Activated T-helper 17 cell treated with anti-CD3 and anti-CD28 coated beads, Interleukin-2, amount 50 U/mL, for 72 hours (primary cell): ENCODE measurements at regions not wholly inside any gene's neighbourhood (a gene's known extent, or its start where the extent isn't known, plus 50 kb on each side); places are given as distances from the start of the nearest gene placed in this dataset.
"Not testable (repeated sequence)": the region's sequence is repeated elsewhere in the genome, so short reads cannot be mapped to it uniquely, and the experiment has no call there.

Experiments
- ATAC-seq: fragments of 150-1000 bp; cut with Tn5 transposase; replicated peaks from 2 replicates; pipeline ENCODE4 v1.10.0; 2021; ENCODE audit warnings: mild to moderate bottlenecking, moderate library complexity
- H3K27ac Mint-ChIP-seq: one replicate; pipeline ENCODE4 v1.8.0; 2022; ENCODE audit warnings: mixed read lengths
- H3K27me3 Mint-ChIP-seq: one replicate; pipeline ENCODE4 v1.8.0; 2022; ENCODE audit warnings: mixed read lengths
- H3K36me3 Mint-ChIP-seq: one replicate; pipeline ENCODE4 v1.8.0; 2022; ENCODE audit warnings: low read depth, mild to moderate bottlenecking, mixed read lengths
- H3K4me1 Mint-ChIP-seq: one replicate; pipeline ENCODE4 v1.8.0; 2022; ENCODE audit warnings: mixed read lengths
- H3K4me3 Mint-ChIP-seq: one replicate; pipeline ENCODE4 v1.8.0; 2022; ENCODE audit warnings: mild to moderate bottlenecking, mixed read lengths
- H3K9me3 Mint-ChIP-seq: one replicate; pipeline ENCODE4 v1.8.0; 2022; ENCODE audit warnings: mixed read lengths

DNA sequence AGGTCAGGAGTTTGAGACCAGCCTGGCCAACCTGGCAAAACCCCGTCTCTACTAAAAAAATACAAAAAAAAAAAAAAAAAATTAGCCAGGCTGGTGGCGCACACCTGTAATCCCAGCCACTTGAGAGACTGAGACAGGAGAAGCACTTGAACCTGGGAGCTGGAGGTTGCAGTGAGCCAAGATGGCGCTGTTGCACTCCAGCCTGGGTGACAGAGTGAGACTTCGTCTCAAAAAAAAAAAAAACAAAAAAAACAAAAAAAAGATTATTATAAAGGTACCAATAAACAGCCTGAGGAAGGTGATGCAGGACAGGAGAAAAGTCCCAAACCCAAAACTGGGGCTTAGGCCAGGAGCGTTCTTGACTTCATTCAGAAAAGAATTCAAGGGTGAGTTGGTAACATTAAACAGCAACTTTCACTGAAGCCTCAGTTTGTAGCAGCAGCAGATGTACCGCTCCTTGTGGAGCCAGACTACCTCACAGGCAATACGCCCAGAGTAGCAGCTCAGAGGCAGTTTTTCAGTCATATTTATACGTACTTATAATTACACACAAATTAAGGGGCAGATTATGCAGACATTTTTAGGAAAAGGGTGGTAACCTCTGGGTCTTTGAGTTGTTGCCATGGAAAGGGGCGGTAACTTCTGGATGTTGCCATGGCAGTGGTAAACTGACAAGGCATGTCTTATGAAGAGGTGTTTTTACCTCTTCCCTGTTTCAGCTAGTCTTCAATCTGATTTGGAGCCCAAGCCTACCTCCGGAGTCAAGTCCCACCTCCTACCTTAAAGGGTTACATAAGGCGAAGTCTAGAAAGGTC is 1596.6 kb upstream of the CELF4 start:
- Mint-ChIP-seq H3K36me3 (no peaks in the 10 kb centered on the region), H3K27ac (no peak overlapping the region), H3K27me3 (no peaks in the 10 kb centered on the region), H3K4me3 (no peak overlapping the region), H3K9me3 (peaks cover 16% of the 10 kb centered on the region), H3K4me1 (no peaks in the 10 kb centered on the region)
- ATAC-seq: no peak

DNA sequence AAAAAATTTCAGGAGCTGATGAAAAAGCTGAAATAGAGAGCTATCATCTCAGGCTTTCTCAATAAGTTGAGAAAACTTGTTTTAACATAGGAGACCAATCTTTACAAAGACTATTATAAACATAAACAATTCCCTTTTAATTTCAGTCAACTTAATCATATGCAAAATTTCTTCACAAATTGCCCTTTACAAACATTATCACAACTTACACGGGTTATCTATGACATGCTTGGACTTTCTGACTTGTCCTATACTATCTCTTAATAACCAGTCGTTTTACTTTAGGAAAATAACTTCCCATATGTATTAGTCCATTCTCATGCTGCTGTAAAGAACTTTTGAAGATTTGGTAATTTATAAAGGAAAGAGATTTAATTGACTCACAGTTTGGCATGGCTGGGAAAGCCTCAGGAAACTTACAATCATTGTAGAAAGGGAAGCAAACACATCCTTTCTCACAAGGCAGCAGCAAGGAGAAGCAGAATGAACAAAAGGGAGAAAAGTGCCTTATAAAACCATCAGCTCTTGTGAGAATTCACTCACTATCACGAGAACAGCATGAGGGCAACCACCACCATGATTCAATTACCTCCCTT is 1583.7 kb upstream of the CELF4 start:
- Mint-ChIP-seq H3K36me3 (no peaks in the 10 kb centered on the region), H3K9me3 (peaks cover 17% of the 10 kb centered on the region), H3K27me3 (no peaks in the 10 kb centered on the region), H3K4me1 (no peaks in the 10 kb centered on the region), H3K4me3 (no peak overlapping the region), H3K27ac (no peak overlapping the region)
- ATAC-seq: no peak

DNA sequence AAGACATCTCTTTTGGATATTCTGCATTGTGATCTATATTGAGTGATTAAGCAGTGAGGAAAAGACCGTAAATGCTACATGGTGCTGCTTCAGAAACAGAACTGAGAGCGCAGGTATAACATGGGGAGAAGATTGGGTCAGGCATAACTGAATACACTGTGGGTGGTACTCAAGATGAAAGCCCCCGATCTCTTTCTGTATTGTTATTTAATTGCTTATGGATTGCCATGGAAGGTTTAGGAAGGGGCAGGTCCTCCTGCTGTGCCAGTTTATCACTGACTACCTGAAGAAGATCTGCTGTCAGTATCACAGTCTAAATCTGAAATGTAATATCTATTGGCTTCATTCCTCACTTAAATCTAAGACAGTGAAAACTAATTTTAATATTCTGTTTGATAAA is 1568.7 kb upstream of the CELF4 start:
- H3K9me3 Mint-ChIP-seq: peaks cover 22% of the 10 kb centered on the region
- ATAC-seq: no peak
- no peaks in the 10 kb centered on the region for H3K4me1 Mint-ChIP-seq
- no peaks in the 10 kb centered on the region for H3K27me3 Mint-ChIP-seq
- no peak overlapping the region for H3K4me3 Mint-ChIP-seq
- no peaks in the 10 kb centered on the region for H3K36me3 Mint-ChIP-seq
- H3K27ac Mint-ChIP-seq: no peak overlapping the region

DNA sequence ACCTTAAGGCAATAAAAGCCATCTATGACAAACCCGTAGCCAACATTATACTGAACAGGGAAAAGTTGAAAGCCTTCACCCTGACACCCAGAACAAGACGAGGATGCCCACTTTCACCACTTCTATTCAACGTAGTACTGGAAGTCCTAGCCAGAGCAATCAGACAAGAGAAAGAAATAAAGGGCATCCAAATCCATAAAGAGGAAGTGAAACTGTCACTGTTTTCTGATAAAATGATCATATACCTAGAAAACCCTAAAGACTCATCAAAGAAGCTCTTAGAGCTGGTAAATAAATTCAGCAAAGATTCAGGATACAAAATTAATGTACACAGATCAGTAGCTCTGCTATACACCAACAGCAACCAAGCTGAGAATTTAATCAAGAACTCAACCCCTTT is 1561.9 kb upstream of the CELF4 start:
- not testable (repeated sequence) for ATAC-seq, H3K4me1 Mint-ChIP-seq, H3K4me3 Mint-ChIP-seq, H3K27me3 Mint-ChIP-seq, H3K36me3 Mint-ChIP-seq, H3K27ac Mint-ChIP-seq
- H3K9me3 Mint-ChIP-seq: peaks cover 29% of the 10 kb centered on the region

DNA sequence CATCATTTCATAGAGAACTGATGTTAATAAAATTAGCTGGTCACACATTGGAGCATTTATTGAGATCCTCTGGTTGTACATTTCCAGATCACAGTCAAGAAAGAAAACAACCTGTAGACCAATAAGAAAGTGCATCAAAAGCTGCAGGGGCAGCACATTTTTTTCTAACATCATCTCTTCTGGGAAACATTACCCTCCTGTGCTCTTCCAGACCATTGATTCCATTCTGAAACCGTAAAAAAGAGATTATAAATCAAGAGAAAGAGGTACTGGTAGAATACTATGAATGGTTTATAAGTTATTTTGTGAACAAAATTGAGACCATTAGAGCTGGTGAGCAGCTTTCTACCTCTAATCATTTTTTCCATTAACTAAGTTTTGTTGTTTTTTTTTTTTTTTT is 1548.2 kb upstream of the CELF4 start:
- peaks cover 12% of the 10 kb centered on the region for H3K9me3 Mint-ChIP-seq
- no peaks in the 10 kb centered on the region for H3K27me3 Mint-ChIP-seq
- no peak for ATAC-seq
- H3K27ac Mint-ChIP-seq: no peak overlapping the region
- H3K4me1 Mint-ChIP-seq: no peaks in the 10 kb centered on the region
- no peak overlapping the region for H3K4me3 Mint-ChIP-seq
- H3K36me3 Mint-ChIP-seq: no peaks in the 10 kb centered on the region

DNA sequence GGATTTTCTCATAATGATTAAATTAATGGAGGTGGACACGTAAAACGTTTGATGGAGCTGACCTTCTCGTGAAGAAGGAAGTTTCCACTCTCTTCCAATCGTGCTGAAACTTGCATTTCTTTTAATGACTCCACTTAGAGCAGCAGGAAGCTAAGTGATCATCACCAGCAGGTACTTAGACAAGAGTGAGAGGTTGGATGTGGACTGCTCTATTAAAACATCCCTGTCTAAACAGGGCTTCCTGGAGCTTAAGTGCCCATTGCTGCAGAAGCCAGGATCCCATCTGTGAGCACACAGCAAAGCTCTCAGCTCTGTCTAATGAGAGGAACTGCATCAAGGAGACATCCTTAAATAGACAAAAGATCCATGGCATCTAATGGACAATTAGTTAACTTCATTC is 1539.5 kb upstream of the CELF4 start:
- Mint-ChIP-seq H3K4me1 (no peaks in the 10 kb centered on the region), H3K27ac (no peak overlapping the region), H3K9me3 (peaks cover 16% of the 10 kb centered on the region), H3K36me3 (no peaks in the 10 kb centered on the region), H3K27me3 (no peaks in the 10 kb centered on the region), H3K4me3 (no peak overlapping the region)
- ATAC-seq: no peak

DNA sequence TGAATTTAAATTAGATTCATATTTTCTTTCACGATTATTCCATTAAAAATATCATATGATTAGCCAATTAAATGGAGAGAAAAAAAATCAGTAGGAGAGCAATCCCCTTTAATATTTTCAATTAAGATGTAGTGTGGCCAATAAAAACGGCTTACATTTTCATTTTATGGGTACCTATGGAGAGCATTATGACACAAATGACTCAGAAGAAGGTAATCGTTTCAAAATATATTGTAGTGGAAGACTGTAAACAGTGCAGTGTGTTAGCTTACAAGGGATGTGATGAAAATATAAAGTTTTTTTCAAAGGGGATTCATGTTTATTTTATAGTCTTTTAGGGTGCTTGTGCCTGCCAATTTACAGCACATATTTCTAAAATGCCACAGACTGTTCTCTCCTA is 1507.4 kb upstream of the CELF4 start:
- ATAC-seq: no peak
- Mint-ChIP-seq H3K4me1 (no peaks in the 10 kb centered on the region), H3K4me3 (no peak overlapping the region), H3K27me3 (no peaks in the 10 kb centered on the region), H3K9me3 (peaks cover 4% of the 10 kb centered on the region), H3K27ac (no peak overlapping the region), H3K36me3 (no peaks in the 10 kb centered on the region)

DNA sequence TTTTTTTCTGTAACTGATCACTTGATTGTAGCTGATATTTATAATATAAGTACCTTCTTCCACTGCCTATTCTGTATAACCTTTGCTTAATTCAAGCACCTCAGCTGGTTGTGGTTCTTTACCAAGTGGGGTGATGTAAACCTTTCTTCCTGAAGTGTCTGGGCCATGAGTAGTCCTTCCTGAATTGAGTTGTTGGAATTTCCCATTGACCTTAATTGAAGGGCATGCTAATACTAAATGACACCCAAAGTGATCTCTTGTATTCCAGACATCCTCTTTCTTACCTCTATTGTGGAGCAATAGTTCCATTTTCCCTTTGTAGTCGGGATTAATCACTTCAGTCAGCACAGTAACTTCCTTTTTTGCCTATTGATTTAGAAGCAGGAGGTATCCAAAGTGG is 1496.8 kb upstream of the CELF4 start:
- Mint-ChIP-seq H3K36me3 (no peaks in the 10 kb centered on the region), H3K4me1 (no peaks in the 10 kb centered on the region), H3K4me3 (no peak overlapping the region), H3K27me3 (no peaks in the 10 kb centered on the region), H3K27ac (no peak overlapping the region), H3K9me3 (peaks cover 16% of the 10 kb centered on the region)
- no peak for ATAC-seq

DNA sequence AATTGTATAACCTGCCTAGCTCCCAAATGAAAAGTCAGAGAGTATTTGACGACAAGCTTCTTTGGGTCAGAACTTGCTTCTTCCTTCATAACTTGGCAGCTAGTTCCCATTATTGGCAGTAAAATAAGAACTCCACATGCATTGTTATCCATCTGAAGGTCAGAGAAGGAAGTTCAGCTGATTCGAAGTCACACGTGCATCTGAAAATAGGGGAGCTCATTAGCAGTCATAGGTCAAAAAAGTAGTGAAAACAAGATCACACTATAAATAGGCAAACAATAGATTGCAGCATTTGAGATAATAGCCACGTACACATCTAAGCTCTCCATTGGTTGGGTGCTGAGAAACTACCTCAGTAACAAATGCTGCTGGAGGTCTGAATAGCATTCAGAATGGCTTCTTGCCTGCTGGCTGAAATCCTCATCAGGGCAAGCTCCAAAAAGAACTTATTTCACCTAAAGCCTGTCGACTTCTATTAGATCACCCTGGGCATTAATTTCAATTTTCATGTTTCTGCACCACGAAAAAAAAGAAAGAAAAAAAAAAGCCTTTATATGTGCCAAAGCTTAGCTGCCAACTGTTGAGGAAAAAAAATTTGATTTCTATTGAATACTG is 1492.9 kb upstream of the CELF4 start:
- no peak for ATAC-seq
- H3K36me3 Mint-ChIP-seq: no peaks in the 10 kb centered on the region
- no peaks in the 10 kb centered on the region for H3K27me3 Mint-ChIP-seq
- no peak overlapping the region for H3K4me3 Mint-ChIP-seq
- H3K27ac Mint-ChIP-seq: no peak overlapping the region
- H3K9me3 Mint-ChIP-seq: peaks cover 11% of the 10 kb centered on the region
- no peaks in the 10 kb centered on the region for H3K4me1 Mint-ChIP-seq

DNA sequence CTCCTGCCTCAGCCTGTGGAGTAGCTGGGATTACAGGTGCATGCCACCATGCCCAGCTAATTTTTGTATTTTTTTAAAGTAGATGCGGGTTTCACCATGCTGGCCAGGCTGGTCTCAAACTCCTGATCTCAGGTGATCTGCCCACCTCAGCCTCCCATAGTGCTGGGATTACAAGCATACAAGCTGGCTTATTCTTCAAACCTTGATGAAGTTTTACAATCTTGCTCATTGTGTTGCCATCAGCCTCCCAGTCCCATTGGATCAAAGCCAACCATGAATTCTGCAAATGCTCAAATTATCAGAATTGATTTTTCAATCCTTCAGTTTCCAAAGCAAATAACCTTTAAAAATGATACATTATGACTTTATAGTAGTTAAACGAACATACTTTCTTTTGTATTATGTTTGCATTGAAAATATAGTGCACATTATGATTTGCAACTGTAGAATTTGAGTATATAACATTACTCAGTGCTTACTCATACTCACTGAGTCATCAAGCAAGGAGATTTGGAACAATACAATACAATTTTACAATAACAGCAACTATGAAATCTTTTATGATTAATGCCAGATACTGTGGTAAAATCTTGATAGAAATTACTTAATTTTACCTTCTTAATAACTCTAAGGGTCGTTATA is 1491.9 kb upstream of the CELF4 start:
- no peak overlapping the region for H3K27ac Mint-ChIP-seq
- no peaks in the 10 kb centered on the region for H3K27me3 Mint-ChIP-seq
- ATAC-seq: no peak
- peaks cover 14% of the 10 kb centered on the region for H3K9me3 Mint-ChIP-seq
- no peaks in the 10 kb centered on the region for H3K36me3 Mint-ChIP-seq
- H3K4me1 Mint-ChIP-seq: no peaks in the 10 kb centered on the region
- H3K4me3 Mint-ChIP-seq: no peak overlapping the region

DNA sequence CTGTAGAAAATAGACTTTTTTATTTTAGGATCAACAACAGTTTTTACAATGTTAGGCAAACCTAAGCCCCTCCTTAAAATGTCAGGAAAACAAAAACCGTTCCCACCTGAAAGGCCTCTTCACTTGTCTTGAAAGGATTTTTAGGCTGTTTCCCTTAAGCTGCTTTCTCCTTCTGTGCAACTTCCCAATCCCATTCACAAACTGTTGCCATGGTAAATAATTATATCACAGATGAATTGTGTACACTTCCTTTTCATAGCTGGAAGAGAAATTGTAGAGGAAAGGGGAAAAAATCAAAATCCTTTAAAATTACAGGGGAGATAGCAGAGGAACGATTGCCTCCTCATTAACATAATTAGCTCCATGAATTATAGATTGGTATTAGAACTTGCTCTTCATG is 1488.0 kb upstream of the CELF4 start:
- Mint-ChIP-seq H3K9me3 (peaks cover 7% of the 10 kb centered on the region), H3K4me3 (no peak overlapping the region)

DNA sequence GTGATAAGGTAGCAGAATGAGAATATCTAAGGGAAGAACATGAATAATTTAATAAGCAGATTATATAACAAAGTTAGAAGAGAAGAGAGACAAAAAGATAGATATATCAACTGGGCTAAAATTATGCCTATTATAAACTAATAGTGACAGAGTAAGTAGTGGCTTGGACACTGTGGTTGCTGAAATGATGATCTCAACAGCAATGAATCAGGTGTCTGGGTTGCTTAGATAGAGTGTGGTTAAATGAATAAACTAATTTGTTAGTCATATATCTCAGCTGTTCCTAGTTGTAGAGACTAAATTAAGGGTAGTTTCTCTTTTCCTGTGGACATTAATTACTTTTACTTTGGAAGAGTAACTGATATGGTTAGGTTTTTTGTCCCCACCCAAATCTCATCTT is 1485.4 kb upstream of the CELF4 start:
- no peaks in the 10 kb centered on the region for H3K36me3 Mint-ChIP-seq
- H3K4me1 Mint-ChIP-seq: no peaks in the 10 kb centered on the region
- no peak overlapping the region for H3K27ac Mint-ChIP-seq
- no peak overlapping the region for H3K4me3 Mint-ChIP-seq
- no peak for ATAC-seq
- peaks cover 7% of the 10 kb centered on the region for H3K9me3 Mint-ChIP-seq
- no peaks in the 10 kb centered on the region for H3K27me3 Mint-ChIP-seq

More for the DNA sequence above, 1488.0 kb upstream of the CELF4 start:
- ATAC-seq: no peak
- Mint-ChIP-seq H3K27me3 (no peaks in the 10 kb centered on the region), H3K27ac (no peak overlapping the region), H3K36me3 (no peaks in the 10 kb centered on the region), H3K4me1 (no peaks in the 10 kb centered on the region)

DNA sequence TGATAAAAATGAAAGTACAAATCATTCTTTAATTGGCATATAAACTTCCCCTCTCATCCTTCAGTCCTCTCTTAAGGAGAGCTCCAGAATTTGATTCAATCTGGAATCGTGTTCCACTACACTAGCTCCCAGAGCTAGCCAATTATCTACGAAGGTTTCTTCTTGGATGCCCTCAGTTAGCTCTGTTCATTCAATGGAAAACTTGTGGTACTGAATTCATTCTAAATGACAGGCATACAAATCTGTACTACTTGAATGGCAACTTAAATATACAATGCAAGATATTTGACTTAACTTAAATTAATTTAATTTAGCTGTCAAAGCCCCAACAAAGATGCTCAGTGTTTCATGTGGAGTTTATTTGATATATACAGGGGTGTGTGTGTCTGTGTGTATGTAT is 1474.2 kb upstream of the CELF4 start:
- Mint-ChIP-seq H3K36me3 (no peaks in the 10 kb centered on the region), H3K4me3 (no peak overlapping the region), H3K27ac (no peak overlapping the region), H3K4me1 (no peaks in the 10 kb centered on the region), H3K9me3 (no peaks in the 10 kb centered on the region), H3K27me3 (no peaks in the 10 kb centered on the region)
- no peak for ATAC-seq

DNA sequence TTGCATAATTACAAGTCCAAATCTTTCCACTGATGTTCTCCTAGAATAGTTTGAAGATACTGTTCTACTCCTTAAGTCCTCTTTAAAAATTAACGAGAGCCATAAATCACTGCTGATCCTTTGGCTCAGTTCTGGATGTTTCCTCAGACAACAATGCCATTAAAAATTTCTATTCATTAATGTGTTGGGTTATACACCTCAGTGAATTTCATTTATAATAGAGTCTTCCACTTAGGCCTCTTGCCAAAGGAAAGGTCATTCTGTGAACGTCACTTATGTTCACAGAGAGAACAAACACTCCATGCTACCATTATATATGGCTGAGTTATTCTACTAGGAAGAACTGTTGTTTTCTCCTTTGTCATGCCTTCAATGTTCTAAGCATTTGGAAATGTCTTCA is 1472.3 kb upstream of the CELF4 start:
- H3K4me3 Mint-ChIP-seq: no peak overlapping the region
- H3K9me3 Mint-ChIP-seq: no peaks in the 10 kb centered on the region
- no peaks in the 10 kb centered on the region for H3K27me3 Mint-ChIP-seq
- H3K27ac Mint-ChIP-seq: no peak overlapping the region
- H3K4me1 Mint-ChIP-seq: no peaks in the 10 kb centered on the region
- H3K36me3 Mint-ChIP-seq: no peaks in the 10 kb centered on the region
- ATAC-seq: no peak

DNA sequence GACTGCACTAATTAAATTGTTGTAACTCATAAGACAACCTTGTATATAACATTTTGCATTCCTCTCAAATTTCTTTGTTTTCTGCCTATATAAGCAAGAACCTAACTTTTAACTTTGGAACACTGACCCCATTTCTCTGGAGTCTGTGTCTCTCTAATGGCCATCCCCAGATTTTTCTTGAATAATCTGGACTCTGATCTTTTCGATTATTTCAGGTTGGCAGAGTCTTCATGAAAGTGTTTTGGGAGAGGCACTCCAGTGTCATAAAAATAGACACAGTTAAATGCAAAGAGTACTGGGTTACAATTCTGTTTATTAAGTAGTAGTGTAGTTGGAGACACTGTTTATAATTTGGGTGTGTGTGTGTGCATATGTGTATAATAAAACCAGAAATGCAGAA is 1467.7 kb upstream of the CELF4 start:
- Mint-ChIP-seq H3K36me3 (no peaks in the 10 kb centered on the region), H3K9me3 (no peaks in the 10 kb centered on the region), H3K27me3 (no peaks in the 10 kb centered on the region), H3K27ac (no peak overlapping the region), H3K4me1 (no peaks in the 10 kb centered on the region), H3K4me3 (no peak overlapping the region)
- ATAC-seq: no peak
